ENCODE measurements at regions not wholly inside any gene's neighbourhood (a gene's known extent, or its start where the extent isn't known, plus 50 kb on each side); places are given as distances from the start of the nearest gene placed in this dataset.
A peak's percentile ranks its signal among the peaks of the same experiment; 100 is the strongest.

DNA sequence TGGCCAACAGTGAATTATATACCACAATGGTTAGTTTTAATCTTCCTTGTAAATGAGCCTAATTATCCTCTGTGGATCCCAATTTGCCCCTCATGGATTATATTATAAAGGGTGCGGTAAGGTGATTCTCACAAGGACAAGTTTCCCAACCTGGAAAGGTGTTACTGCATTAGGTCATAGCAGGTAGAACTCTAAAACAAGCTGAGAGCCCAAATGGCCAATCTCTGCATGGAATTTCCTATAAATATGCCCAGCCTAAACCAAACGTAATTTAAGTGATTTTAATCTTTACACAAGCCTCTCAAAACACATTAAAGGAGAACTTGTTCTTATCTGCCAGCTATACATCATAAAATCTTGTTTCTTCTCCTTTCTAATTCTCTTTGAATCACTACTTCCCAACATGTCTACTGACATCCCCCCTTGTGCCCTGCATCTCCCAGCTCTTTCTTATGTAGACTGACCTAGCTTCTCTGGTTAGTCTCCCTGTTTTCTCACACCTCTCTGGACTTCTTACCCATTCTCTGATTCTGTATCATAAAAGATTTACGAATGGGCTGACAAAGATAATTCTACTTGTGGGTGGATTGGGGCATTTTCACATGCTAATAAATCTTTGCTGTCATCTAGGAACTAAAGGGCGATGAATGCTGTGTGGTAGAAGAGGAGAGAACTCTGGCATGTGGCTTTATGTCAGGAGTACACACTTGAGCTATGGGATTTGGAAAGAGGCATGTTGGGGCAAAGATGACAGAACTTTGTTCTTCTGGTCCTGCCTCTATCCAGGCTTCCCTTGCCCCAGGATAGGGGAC lies 94.3 kb upstream of the PGRMC2 start:
- DNase-seq (ENCODE audit: extremely low read depth, low read depth): no peak
- TF ChIP-seq, protein P1, sequence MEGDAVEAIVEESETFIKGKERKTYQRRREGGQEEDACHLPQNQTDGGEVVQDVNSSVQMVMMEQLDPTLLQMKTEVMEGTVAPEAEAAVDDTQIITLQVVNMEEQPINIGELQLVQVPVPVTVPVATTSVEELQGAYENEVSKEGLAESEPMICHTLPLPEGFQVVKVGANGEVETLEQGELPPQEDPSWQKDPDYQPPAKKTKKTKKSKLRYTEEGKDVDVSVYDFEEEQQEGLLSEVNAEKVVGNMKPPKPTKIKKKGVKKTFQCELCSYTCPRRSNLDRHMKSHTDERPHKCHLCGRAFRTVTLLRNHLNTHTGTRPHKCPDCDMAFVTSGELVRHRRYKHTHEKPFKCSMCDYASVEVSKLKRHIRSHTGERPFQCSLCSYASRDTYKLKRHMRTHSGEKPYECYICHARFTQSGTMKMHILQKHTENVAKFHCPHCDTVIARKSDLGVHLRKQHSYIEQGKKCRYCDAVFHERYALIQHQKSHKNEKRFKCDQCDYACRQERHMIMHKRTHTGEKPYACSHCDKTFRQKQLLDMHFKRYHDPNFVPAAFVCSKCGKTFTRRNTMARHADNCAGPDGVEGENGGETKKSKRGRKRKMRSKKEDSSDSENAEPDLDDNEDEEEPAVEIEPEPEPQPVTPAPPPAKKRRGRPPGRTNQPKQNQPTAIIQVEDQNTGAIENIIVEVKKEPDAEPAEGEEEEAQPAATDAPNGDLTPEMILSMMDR (IDR thresholded peaks at IDR 0.05; ENCODE audit: low read depth, low read length): no peak

GRCh38 chr4:128380306-128380705 lies 92.7 kb upstream of the PGRMC2 start:
- no peak for DNase-seq (ENCODE audit: extremely low read depth, low read depth)
- TF ChIP-seq, protein P1 (IDR thresholded peaks at IDR 0.05; ENCODE audit: low read depth, low read length): no peak

DNA sequence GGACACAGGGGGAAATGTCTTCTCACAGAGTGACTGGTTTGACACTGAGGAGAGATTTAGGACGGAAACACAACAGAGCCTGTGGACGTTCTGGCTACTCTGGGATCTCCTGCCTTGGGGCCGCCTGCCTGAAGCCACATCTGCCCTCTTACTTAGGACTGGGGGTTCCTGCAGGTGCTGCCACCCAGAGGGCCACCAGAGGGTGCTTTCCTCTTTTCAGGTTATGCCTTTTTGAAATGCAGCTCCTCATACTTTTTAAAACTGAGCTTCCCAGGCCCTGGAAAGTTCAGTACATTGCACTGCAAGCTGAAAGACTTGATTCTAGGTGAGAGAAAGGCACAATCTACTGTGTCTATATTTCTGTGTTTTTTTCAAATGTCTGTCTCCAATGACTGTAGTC lies 92.2 kb upstream of the PGRMC2 start:
- TF ChIP-seq, protein P1 (IDR thresholded peaks at IDR 0.05; ENCODE audit: low read depth, low read length): peak; percentile 63
- no peak for DNase-seq (ENCODE audit: extremely low read depth, low read depth)

- DNase-seq (ENCODE audit: extremely low read depth, low read depth): no peak
- TF ChIP-seq, protein P1 (IDR thresholded peaks at IDR 0.05; ENCODE audit: low read depth, low read length): no peak
Observed at GRCh38 chr4:128378668-128379067, 91.1 kb upstream of the PGRMC2 start.

DNA sequence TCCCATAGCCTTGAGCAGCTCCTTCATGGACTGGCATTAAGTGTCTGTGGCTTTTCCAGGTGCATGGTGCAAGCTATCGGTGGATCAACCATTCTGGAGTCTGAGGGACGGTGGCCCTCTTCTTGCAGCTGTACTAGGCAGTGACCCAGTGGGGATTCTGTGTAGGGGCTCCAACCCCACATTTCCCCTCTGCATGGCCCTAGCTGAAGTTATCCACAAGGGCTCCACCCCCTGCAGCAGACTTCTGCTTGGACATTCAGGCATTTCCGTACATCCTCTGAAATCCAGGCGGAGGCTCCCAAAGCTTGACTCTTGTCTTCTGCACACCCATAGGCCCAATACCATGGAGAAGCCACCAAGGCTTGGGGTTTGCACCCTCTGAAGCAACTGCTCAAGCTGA lies 89.3 kb upstream of the PGRMC2 start:
- TF ChIP-seq, protein P1 (IDR thresholded peaks at IDR 0.05; ENCODE audit: low read depth, low read length): no peak

GRCh38 chr4:128376303-128376702 lies 88.7 kb upstream of the PGRMC2 start:
- TF ChIP-seq, protein P1 (IDR thresholded peaks at IDR 0.05; ENCODE audit: low read depth, low read length): no peak
- DNase-seq (ENCODE audit: extremely low read depth, low read depth): no peak

More for the DNA sequence above, 89.3 kb upstream of the PGRMC2 start:
- no peak for DNase-seq (ENCODE audit: extremely low read depth, low read depth)

DNA sequence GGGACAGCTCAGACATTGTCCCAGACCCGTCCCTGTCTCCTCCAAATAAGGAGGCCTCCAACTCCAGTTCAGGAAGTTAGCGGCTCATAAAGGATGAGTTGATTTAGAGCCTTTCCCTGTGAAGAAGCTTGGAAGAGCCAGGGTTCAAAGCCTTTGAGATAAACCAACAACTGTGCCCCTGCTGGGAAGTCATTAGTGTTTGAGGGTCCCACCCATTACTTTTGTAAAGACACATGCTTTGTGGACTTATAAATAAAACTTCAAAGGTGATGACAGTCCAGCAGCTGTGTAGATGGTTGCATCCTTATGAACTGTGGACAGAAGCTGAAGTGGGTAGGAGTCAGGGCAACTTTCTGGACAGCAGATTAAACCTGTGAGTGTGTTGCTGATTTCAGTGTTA lies 86.0 kb upstream of the PGRMC2 start:
- DNase-seq (ENCODE audit: extremely low read depth, low read depth): no peak
- TF ChIP-seq, protein P1 (IDR thresholded peaks at IDR 0.05; ENCODE audit: low read depth, low read length): no peak

All from AG09319 (cell line).